NCI-H748 (cell line): ENCODE measurements at regions not wholly inside any gene's neighbourhood (a gene's known extent, or its start where the extent isn't known, plus 50 kb on each side); places are given as distances from the start of the nearest gene placed in this dataset.

Source experiments
- DNase-seq: peaks from one replicate; lab custom pipeline; 2025; ENCODE audit not compliant: unreplicated experiment; lab: John Stamatoyannopoulos, UW

DNA sequence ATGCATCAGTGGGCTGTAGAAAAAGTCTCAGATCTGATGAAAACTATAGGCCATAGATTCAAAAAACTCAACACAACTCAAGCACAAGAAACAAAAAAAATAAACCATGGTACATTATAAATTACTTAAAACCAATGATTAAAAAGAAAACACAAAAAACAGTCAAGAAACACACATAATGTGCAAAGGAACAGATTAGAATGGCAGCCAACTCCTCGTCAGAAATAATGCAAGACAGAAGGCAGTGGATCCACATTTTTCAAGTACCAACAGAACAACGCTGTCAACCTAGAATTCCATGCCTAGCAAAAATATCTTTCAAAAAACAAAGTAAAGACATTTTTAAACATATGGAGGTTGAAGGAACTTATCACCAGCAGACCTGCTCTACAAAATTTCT, 69.7 kb downstream of the PSMB1 start:
- no peak for DNase-seq

DNA sequence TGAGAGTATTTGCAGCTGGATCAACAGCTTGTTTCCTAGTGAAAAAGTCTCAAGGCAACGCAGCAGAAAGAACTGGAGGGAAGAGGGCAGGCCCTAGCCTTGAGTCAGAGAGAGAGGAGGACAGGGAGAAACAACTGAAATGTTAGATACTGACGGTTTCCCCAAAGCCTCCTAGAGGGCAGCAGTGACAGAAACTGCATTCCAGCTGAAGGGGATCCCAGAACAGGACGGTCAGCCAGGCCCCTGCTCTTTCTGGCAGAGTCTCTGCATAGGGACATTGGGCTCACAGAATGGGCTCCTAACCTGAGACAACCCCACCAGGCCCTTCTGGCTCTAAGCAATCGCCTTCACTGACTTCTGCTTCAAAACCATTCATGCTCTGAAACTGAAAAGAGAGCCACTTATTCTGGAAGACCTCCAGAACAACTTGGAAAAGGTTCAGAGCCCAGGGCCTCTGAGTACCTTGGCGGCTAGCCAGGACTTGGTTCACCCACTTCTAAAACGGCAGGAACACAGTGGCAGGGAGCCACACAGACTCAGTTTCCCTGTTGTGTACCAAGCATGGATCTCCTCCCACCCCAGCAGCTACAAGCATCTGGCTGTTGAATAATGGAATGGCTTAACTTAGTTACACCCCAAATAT, 72.9 kb downstream of the PSMB1 start:
- DNase-seq, result no peak

DNA sequence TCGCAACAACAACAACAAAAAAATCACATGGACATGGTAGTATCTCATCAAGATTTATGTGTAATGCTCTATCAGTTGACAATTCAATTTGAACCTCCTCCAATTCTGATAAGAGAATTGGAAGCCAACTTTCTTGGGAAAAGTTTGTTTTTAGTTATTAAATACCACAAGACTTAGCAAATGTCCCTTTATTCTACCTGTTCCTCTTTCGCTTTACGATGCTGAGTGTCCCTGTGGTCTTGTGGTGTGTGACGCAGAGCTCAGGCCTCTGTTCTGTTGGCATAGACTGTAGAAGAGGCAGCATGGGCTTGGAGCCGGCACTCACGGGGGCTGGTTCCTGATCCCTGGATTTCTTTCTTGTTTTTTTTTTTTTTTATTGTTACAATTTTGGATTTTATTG, 76.7 kb downstream of the PSMB1 start:
- DNase-seq, result no peak

DNA sequence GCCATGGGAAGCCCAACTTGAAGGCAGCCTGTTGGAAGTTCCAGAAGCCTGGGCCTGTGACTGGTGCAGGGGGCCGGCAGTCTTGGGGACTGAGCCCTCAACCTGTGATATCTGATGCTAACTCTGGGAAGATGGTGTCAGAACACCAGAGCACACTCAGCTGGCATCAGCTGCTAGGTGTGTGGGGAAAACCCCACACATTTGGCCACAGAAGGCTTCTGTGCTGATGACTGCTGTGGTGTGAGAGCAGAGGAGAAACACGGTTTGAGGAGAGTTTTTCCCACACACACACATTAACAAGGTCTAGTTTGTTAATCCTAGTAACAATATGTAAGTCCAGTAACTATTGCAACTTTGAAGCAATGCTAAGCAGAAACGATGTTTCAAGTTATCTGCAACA, 78.0 kb downstream of the PSMB1 start:
- no peak for DNase-seq

DNA sequence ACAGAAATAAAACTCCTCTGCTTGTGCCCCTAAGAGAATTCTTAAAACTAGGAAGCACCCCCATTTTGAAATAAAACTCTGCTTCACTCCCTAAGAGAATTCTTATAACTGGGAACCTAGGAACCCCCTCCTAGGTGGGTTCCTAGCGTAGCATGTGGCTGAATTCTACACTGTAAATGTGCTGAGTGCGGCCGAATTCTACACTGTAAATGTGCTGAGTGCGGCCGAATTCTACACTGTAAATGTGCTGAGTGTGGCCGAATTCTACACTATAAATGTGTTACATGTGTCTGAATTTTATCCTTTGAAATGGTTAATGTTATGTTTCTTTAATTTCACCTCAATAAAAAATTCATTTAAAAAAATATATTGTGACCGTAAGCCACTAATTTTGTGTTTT, 79.3 kb downstream of the PSMB1 start:
- DNase-seq, result no peak

DNA sequence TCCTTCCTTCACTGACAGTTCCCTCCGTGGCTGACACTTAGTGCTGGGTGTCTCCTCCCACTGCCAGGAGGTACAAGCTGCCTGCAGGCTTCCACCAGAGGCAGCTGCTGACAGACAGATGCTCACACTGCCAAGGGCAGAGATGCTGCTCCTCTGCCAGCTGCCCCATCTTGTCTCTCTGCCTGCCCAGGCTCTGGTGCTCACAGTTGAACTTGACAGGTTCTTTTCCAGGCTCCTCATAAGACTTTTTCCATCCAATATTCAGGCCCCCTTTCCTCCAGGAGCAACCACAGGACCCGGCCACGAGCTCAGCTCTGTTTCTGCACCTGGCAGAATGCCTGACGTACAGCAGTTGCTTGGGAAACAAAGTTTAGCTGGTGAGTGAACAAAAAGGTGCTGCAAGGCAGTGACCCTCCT, 79.8 kb downstream of the PSMB1 start:
- DNase-seq, result peak; percentile 16

DNA sequence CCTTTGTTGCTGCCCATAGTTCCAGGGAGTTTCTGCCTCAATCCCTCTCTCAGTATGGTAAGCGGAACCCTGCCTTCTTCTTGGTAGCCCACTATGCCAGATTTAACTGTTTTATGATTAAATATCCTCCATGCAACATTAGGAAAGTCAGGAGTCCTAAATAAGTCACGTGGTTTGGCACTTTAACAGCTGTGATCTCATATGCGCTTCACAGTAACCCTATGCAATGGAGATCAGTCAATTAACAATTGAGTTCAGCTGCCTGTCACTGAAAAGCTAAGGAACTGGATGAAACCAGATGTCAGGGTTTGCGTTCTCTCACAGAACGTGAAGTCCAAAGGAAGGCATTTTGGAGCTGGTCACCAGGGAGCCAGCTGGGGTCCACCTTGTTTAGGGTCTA, 81.6 kb downstream of the PSMB1 start:
- DNase-seq, result no peak

DNA sequence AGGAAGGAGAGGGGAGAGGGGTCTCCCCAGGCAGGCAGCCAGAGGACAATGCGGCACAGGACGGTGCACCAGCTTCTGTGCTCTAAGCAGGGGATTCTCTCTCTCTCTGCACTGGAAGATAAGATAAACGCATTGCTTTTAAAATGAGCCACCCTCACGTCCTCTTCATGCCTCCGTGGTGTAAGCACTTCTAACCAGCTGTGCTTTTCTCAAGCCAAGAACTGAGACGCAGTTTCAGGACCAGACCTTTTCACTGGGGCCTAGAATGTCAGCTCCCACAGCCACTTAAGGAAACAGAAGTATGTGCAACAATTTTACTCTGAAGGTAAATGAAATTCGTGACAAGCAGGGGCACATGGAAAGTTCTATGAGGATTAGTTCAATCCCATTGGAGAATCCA, 82.4 kb downstream of the PSMB1 start:
- DNase-seq, result no peak

DNA sequence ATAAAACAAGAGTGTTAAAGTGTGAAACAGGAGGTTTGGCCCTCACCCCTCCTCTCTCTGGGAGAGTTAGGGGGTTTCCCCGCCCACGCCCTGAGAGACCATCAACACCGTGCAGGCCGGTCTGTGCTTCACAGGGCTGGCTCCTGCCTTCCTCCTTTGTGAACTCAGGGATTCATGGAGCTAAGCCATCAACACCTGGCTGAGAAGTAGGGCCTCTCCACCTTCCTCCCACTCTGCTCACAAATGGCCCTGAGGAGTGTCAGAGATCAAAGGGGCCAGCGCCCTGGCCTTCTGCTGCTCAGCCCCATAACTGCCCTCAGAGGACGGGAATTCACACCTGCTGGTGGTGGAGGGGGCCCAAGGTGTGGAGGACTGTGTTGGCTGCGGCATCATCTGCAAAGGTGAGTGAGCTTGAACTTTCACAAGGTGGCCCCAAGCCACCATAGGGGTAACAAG, 88.6 kb downstream of the PSMB1 start:
- DNase-seq, result no peak

DNA sequence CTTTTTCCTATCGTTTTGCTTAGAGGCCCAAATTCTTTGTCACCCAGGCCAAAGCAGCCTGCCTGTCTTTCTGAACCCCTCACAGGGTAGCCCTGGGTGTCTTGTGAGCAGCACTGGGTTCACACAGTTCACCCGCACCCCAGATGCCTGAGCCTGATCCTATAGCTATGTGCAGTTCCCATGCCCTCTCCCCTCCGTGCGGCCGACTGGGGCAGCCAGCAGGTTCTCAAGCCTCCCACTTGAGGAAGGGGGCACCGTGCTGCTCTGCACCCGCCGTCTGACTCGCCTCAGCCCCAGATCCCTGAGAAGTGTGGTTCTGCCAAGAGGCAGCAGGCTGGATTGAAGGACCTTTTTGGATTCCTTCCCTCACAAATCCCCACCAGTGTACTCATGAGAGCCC, 89.0 kb downstream of the PSMB1 start:
- no peak for DNase-seq

DNA sequence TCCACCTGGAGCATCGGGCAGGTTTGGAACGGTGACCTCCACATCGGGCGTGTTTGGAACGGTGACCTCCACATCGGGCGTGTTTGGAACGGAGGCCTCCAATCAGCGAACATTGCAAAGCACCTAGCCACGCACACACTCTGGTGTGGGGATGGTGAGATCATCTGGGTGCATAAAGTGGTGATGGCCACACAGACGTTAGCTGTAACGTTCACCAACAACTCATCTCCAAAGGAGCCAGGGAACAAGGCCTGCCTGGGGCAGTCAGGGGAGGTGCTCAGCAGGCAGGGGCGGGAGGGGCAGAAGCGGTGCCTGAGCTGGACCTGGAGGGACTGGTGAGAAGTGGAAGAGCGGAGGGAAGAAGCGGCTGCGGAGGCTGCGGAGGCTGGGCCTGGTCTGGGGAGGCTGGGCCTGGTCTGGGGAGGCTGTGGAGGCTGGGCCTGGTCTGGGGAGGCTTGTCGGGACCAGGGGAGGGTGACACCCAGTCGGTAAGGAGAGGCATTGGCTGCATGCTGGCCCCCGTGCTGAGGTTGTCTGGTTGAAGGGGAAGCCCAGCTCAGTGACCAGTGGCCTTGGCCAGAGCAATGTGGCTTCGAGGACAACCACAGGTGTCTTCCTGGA, 89.9 kb downstream of the PSMB1 start:
- no peak for DNase-seq

DNA sequence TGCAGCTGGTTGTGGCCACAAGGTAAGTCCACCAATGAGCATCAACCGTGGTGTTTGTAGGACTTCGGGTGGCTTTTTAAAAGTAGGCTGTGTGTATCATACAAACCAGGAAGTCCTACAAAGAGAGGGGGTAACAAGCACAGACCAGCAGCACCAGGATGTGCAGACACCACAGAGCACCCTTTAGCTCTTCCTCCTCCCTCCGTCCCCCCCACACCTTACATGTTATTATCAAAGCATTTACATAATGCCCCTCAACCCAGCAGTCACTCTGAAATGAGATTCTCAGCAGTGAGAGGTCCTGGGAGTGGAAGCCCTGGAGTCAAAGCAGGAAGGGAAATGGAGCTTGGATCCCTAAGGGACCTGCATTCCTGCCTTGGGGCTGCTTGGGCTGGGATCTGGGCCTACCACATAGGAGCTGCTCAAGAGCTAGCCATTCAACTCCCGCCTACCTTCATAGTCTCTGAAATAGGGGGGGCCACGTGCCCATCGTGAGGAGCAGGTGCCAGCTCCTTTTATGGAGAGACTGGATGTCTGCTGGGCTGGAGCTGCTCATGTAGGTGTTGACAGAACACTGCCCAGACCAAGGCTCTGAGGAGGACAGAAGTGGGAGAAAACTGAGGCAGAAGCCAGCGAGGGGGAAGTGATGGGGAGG, 90.6 kb downstream of the PSMB1 start:
- DNase-seq, result peak; percentile 21

DNA sequence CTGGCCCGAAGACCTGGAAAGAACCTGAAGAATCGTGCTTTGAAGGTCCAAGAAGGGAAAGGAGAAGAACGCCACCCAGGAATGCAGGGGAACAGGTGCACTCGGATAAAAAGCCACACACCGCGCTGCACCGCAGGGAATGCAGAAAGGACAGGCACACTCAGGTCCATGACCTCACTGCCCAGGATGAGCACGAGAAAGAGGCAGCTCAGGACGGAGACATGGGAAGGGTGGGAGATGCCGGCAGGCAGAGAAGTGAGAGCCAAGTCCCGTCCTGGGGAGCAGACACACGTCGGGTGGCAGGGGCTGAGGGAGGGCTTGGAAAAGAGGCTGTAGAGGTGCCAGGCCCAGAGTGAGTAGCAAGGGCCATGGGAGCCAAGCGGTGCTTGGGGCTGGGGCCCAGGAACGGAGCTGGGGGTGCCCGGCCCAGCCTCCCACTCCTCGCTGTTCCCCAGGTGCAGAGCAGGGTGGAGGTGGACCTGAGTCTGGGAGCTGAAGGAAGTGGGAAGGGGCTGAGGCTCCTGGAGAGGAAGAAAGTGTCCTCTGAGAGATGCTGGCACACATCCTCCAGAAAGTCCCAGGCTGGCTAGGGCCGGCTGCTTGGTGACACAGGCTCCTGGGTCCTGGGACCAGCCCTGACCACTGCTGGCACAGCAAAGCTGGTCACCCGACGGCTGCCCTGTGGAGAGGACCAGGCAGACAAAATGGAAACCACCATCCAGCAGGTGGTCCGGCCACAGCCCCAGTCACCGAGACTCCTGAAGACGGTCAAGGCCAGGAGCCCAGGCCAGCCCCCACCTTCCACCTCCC, 91.3 kb downstream of the PSMB1 start:
- no peak for DNase-seq

DNA sequence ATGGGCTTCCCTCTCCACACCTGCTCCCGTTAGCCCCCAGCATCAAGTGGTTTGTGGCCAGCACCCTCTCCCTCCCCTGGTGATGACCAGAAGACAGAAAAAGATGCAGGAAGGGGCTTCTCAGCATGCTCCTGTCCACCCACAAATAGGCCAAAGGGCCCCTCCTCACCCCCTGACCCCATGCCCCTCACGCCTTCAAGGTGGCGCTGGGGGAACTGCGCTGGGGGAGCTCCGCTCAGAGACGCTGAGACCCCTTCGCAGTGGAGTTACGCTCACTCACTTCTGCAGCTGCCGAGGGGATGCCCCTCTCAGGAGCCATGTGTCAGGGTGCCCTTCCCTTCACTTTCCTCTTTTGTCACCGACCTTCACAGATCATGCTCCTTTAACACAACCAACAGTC, 92.0 kb downstream of the PSMB1 start:
- DNase-seq, result no peak

DNA sequence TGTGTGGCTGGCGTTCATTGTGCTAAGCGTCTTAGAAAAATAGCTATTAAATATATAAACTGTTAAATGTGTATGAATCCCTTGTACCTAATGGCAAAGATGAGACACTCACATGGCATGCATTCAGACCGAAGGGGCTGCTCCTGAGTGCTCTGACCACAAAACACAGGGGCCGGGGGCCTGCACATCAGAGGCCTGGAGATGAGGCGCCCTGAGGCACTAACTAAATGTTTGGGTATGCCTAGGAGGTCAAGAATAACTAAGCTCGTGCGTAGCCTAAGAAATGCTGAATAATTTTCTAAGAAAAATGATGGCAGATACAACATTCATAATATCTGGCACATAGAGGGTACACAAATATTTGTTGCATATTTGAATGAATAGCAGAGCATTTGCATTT, 92.5 kb downstream of the PSMB1 start:
- DNase-seq, result no peak

DNA sequence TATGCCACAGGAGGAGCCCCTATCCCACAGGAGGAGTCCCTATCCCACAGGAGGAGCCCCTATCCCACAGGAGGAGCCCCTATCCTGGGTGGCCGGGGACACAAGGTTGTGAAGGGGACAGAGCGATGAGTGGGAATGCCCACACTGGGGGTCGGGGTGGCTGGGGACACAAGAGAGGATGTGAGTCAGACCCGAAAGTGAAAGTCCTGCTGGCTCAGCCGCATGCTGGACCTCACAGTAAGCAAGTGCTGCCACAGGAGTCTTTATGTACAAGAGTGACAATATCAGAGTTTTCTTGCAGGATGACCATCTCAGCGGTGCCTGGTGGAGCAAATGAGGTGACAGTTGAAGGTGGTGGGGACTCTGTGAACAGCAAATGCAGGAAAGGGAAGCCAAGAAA, 93.7 kb downstream of the PSMB1 start:
- no peak for DNase-seq

DNA sequence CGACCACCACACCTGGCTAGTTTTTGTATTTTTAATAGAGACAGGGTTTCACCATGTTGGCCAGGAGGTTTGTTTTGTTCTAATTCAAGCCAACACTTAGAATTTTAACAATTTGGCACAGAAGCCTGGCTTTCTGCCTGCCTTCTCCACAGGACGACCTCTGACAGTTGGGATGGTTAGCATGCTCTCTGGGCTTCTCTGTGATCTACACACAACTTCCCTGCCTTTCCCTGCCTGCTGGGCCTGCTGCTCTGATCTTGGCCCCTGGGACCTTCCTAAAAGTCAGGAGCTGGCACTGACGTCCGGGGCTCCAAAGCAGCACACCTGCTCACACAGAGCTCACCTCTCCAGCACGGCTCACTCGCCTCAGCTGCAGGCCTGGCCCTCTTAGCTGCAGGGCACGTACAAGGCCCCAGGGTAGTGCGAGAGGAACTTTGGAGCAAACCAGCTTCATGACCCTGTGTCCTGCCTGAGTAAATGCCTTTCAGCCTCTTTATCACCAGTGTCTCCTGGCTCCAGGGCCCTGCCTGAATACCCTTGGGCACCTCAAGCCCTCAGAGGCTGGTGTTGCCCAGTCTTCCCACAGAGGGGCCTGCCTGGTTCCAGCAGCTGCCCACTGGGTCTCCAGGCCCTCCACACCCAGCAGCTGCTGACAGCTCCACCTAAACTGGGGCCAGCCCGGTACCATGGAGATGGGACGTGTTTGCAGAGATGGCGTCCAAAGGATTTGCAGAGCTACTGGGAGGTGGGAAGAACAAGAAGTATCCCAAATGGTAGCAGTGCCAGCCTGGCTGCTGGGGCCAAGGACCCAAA, 96.0 kb downstream of the PSMB1 start:
- no peak for DNase-seq
